Thymus (tissue), 11 donors: ENCODE measurements at regions not wholly inside any gene's neighbourhood (a gene's known extent, or its start where the extent isn't known, plus 50 kb on each side); places are given as distances from the start of the nearest gene placed in this dataset.

Source experiments
- DNase-seq, 9 donors: peaks; one replicate each; pipeline ENCODE4 v3.0.0-alpha.2; 2013; ENCODE audit warnings: low spot score in 9 of 9, low read depth in 6 of 9, missing footprints in 1 of 9
- H3K27ac ChIP-seq, 2 donors: one replicate each; pipeline ENCODE4 v1.5.1; 2013; ENCODE audit warnings: control low read depth in 1 of 2, low read depth in 1 of 2, low read length in 1 of 2, mild to moderate bottlenecking in 1 of 2, moderate library complexity in 1 of 2
- H3K27me3 ChIP-seq, 2 donors: one replicate each; pipeline ENCODE4 v1.5.1; 2013; ENCODE audit warnings: low read length in 1 of 2; ENCODE audit not compliant: control insufficient read depth in 2 of 2, insufficient read depth in 1 of 2
- H3K36me3 ChIP-seq, 2 donors: one replicate each; pipeline ENCODE4 v1.5.1; 2013; ENCODE audit warnings: low read length in 1 of 2, mild to moderate bottlenecking in 1 of 2, moderate library complexity in 1 of 2; ENCODE audit not compliant: control insufficient read depth in 2 of 2, insufficient read depth in 2 of 2
- H3K4me1 ChIP-seq, 2 donors: one replicate each; pipeline ENCODE4 v1.5.1; 2013; ENCODE audit warnings: low read length in 2 of 2; ENCODE audit not compliant: control insufficient read depth in 2 of 2, insufficient read depth in 2 of 2
- H3K4me3 ChIP-seq, 2 donors: one replicate each; pipeline ENCODE4 v1.5.1; 2013; ENCODE audit warnings: low read length in 2 of 2, control low read depth in 1 of 2, mild to moderate bottlenecking in 1 of 2
- H3K9me3 ChIP-seq, 2 donors: one replicate each; pipeline ENCODE4 v1.5.1; 2013; ENCODE audit warnings: low read length in 1 of 2, mild to moderate bottlenecking in 1 of 2; ENCODE audit not compliant: control insufficient read depth in 2 of 2, insufficient read depth in 1 of 2
- WGBS: extraction: QIAGEN DNeasy Blood & Tissue Kit; methylation state at CpG from one replicate; pipeline ENCODE4 v1.1.7; 2013; 5-methylcytosine and 5-hydroxymethylcytosine counted together
- donor health status: healthy.

DNA sequence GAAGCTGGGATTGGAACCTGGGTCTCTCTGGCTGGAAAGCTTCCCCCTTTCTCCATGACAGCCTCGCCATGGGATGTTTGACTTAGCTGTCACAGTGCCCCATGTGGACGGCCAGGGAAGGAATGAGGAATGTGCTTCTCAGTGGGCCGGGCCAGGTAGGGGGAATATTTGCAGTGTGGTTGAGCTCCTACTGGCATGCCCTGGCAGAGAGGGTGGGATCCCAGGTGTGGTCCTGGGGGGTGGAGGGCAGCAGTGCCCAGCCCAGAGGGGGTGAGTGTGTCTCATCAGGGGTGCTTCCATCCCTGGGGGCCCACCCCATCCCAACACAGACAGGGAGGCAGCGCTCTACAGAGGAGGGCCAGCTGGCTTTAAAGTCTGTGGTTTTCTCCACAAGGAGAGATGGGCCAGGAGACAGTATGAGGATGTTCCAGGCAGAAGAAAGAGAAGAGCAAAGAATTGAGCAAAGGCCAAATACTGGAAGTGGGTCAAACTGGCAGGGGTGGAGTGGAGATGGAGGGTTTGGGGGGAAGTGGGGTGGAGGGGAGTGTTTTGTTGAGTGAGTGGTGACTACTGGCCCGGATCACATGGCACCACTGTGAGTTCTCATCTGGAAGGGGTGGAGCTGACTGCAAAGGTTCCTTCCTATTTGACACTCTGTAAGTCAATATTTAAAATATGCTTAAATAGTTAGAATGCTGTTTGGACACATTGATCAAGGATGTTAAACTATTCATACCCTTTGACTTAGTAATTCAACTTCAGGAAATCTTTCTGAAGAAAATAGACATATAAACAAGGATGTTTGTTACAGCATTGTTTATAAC is 94.0 kb downstream of the MYCN start:
- H3K4me1 ChIP-seq: no peaks in the 10 kb centered on the region
- H3K27me3 ChIP-seq: no peaks in the 10 kb centered on the region
- no peak overlapping the region for H3K4me3 ChIP-seq
- no peak overlapping the region for H3K27ac ChIP-seq
- no peak for DNase-seq
- no peaks in the 10 kb centered on the region for H3K36me3 ChIP-seq
- 91% methylated on average over 5 of the region's 5 CpGs for WGBS
- no peaks in the 10 kb centered on the region for H3K9me3 ChIP-seq

DNA sequence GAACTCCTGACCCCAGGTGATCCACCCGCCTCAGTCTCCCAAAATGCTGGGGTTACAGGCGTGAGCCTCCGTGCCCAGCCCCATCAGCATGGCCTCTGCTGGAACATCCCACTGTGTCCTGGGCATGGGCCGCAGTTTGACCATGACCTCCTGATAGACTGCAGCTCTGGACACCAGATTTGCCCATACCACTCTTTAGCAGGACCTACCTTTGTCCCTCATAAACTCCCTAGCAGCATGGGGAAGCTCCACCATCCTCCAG is 92.6 kb downstream of the MYCN start:
- no peaks in the 10 kb centered on the region for H3K36me3 ChIP-seq
- no peak overlapping the region for H3K4me3 ChIP-seq
- no peak overlapping the region for H3K27ac ChIP-seq
- 95% methylated on average over 4 of the region's 4 CpGs for WGBS
- DNase-seq: no peak
- no peaks in the 10 kb centered on the region for H3K27me3 ChIP-seq
- no peaks in the 10 kb centered on the region for H3K9me3 ChIP-seq
- H3K4me1 ChIP-seq: no peaks in the 10 kb centered on the region

DNA sequence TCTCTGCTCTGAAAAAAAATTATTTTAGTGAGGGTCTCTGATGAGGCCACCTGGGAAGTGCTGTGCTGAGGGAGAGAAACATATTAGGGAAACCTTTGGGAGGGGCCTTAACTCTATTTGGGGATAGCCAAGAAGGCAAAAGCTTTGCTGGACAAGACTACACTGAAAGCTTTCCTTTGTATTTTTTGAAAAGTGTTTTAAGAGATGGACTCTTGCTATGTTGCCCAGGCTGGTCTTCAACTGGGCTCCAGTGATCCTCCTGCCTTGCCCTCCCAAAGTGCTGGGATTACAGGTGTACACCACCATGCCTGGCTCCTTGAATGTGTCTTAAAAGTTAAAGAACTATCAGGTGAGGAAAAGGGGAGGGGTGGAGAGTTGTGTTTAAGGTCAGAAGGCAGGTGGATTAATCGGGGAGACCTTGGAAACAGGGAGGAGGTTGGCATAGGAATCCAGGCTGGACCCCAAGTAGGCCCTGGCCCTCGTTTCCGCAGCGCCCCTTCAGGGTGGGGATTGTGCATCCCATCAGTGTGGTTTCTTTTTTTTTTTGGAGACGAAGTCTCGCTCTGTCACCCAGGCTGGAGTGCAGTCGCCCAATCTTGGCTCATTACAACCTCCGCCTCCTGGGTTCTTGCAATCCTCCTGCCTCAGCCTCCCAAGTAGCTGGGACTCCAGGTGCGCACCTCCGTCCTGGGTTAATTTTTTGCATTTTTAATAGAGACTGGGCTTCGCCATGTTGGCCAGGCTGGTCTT is 92.1 kb downstream of the MYCN start:
- Histone ChIP-seq H3K9me3 (no peaks in the 10 kb centered on the region), H3K4me3 (no peak overlapping the region), H3K27me3 (no peaks in the 10 kb centered on the region), H3K4me1 (no peaks in the 10 kb centered on the region), H3K27ac (no peak overlapping the region), H3K36me3 (no peaks in the 10 kb centered on the region)
- no peak for DNase-seq
- WGBS: 98% methylated on average over 11 of the region's 11 CpGs

DNA sequence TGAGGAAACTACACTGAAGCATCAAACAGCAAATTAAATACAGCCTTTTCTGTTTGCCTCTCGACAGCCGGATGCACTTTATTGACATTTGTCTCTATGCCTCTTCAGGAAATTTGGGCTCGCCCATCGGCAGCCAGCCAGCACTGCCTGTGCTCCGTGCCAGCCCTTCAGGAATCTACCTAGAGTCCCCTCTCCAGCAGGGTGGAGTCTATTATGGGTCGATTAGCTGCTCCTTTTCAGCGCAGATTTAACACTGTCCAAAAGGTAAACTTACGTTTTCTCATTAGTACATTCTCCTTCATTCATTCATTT is 91.5 kb downstream of the MYCN start:
- Histone ChIP-seq H3K9me3 (no peaks in the 10 kb centered on the region), H3K27ac (no peak overlapping the region), H3K4me3 (no peak overlapping the region), H3K4me1 (no peaks in the 10 kb centered on the region), H3K27me3 (no peaks in the 10 kb centered on the region), H3K36me3 (no peaks in the 10 kb centered on the region)
- WGBS: 94% methylated on average over 8 of the region's 8 CpGs
- DNase-seq: no peak

DNA sequence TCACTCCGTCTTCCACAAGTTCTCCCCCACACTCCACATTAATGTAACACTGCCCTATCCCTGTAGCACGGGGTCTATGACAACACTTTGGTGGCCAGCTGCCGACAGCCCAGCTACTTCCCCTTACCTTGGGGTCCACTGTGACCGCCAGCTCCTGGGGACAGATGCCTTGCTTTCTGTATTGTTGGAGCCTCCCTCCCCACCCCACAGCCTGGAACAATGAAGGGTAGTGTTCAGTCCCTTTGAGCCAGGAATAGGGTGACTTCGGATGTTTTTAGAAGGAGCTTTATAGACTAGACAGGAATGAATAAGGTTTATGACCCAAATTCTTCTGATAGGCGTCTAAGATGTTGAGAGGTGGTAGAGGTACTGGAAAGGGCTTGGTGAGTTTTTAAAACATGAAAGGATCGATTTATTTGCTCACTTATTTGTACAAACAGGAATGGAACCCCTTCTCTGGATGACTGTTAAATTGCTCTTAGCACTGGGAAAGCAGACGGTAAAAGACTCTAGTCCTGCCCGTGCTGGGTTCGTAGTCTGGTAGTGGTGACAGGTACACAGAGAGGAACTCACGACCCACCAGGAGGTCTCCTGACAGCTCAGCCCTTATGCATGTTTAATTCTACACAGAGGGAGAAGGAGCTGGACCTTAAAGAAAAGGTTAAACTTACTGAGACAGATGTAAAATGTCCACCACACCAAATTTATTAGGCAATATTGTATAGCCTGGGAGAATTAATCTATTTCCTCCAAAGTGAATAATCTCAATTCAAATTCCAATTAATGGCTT is 90.9 kb downstream of the MYCN start:
- Histone ChIP-seq H3K27me3 (no peaks in the 10 kb centered on the region), H3K36me3 (no peaks in the 10 kb centered on the region)
- 90% methylated on average over 11 of the region's 11 CpGs for WGBS

DNA sequence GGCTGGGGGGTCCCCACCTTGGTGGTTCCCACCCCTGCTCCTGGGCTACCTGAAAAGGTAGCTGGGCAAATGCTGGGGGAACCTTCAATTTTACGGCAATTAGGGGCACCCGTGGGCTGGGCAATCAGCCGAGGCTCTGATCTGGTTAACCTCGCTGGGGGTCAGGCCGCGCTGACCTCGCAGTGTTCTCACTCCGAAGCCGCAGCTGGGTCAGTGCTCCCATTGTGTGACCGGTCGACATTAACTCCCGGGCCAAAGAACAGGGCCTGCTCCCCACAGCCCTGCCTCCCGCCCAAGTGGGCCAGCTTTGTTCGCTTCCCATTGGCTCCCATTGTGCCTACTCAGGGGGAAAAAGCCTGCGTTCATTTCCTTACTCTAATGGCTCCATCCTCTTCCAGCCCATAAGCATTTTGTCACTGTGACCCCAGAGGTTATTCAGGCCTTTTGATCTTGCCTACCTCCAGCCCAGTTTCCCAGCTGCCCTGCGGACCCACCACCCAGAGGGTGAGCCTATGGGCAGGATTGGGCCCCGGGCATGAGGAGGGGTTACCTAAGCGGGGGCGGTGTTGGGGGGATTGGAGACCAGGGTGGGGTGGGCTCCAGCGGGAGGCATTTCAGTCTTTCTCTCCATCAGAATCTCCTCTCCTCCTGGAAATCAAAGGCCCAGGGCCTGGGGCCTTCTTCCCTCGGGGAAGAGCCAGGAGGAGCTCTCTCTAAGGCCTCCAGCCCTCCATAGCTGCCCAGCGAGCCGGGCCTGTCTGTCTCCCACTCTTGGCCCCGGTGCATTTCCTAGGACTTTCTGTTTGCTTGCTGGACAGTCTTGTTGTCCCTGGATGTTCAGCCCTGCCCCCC is 90.1 kb downstream of the MYCN start:
- Histone ChIP-seq H3K4me1 (no peaks in the 10 kb centered on the region), H3K9me3 (no peaks in the 10 kb centered on the region), H3K27me3 (no peaks in the 10 kb centered on the region), H3K36me3 (no peaks in the 10 kb centered on the region), H3K4me3 (no peak overlapping the region), H3K27ac (no peak overlapping the region)
- WGBS: 96% methylated on average over 24 of the region's 24 CpGs
- no peak for DNase-seq

More for the DNA sequence above, 90.9 kb downstream of the MYCN start:
- no peaks in the 10 kb centered on the region for H3K9me3 ChIP-seq
- H3K4me1 ChIP-seq: no peaks in the 10 kb centered on the region
- DNase-seq: no peak
- H3K4me3 ChIP-seq: no peak overlapping the region
- H3K27ac ChIP-seq: no peak overlapping the region

DNA sequence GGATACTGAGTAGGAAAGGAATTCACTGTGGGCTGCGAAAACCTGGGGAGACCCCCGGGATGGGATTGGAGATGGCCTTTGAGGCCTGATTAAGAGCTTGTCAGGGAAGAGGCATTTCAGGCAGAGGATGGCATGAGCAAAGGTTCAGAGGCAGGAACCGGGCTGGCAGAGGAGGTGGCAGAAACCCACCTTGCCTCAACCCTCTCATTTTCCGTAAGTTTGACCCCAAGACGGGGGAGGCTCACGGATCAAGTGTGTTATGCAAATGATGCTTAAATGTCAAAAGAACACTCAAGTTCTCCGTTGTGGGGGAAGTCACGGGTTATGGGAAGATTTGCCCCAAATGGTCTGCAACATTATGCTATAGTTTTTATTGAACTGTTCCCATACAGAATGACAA is 88.3 kb downstream of the MYCN start:
- Histone ChIP-seq H3K4me1 (no peaks in the 10 kb centered on the region), H3K9me3 (no peaks in the 10 kb centered on the region), H3K36me3 (no peaks in the 10 kb centered on the region), H3K27ac (no peak overlapping the region), H3K4me3 (no peak overlapping the region), H3K27me3 (no peaks in the 10 kb centered on the region)
- WGBS: 96% methylated on average over 8 of the region's 8 CpGs
- DNase-seq: no peak

DNA sequence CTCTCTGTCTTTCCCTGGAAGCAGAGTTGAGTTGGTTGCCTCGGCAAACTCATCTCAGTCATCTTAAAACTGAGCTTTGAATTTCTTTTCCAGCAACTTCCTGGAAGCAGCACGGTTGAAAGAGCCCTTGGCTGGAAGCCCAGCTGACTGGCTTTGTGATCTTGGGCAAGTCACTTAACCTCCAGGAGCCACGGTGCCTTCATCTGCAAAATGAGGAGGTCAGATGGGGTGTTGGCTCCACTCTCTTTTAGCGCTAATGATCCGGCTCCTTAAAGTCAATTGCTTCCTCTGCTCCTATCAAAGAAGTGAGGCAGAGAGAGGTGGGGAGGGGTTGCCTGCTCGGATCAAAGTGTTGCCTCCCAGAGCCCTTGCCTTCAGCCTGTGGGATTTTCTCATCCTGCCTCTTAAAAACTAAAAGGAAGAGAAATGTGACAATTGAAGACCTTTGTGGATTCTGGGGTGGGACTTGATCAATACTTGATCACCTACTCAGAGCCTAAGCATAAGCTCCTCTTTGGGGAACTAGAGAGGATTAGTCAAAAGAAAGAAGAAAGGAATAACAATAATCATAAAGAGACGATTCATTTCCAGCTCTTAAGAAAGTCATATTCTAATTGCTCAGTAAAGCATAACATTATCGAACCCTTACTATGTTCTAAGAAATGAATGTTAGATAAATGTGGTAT is 86.6 kb downstream of the MYCN start:
- H3K9me3 ChIP-seq: no peaks in the 10 kb centered on the region
- no peak for DNase-seq
- H3K4me3 ChIP-seq: no peak overlapping the region
- WGBS: 90% methylated on average over 8 of the region's 8 CpGs
- no peak overlapping the region for H3K27ac ChIP-seq
- no peaks in the 10 kb centered on the region for H3K36me3 ChIP-seq
- H3K4me1 ChIP-seq: no peaks in the 10 kb centered on the region
- no peaks in the 10 kb centered on the region for H3K27me3 ChIP-seq
